Kidney (tissue), 13 donors: ENCODE measurements at regions not wholly inside any gene's neighbourhood (a gene's known extent, or its start where the extent isn't known, plus 50 kb on each side); places are given as distances from the start of the nearest gene placed in this dataset.

Experiments used
- DNase-seq, 5 donors: peaks; one replicate each; pipeline ENCODE4 v3.0.0-alpha.2; 2013 to 2020
- FAIRE-seq: peaks from 2 replicates; lab custom pipeline; 2012; peaks lifted over from hg19 to GRCh38; lab: Jason Lieb, UNC
- H3K27ac ChIP-seq, 2 donors: one replicate each; pipeline ENCODE4 v1.7.0; 2013; ENCODE audit warnings: low read depth in 2 of 2, low read length in 2 of 2, inconsistent platforms in 1 of 2
- H3K27me3 ChIP-seq: one replicate; pipeline ENCODE4 v1.7.1; 2013; ENCODE audit warnings: low read length, inconsistent platforms; ENCODE audit not compliant: control insufficient read depth, insufficient read depth
- H3K36me3 ChIP-seq, 3 donors: one replicate each; pipeline versions ENCODE4 v1.7.0 to v1.7.1; 2013; ENCODE audit warnings: low read length in 3 of 3, control low read depth in 1 of 3, inconsistent platforms in 1 of 3; ENCODE audit not compliant: insufficient read depth in 3 of 3, control insufficient read depth in 2 of 3
- H3K4me1 ChIP-seq, 3 donors: one replicate each; pipeline versions ENCODE4 v1.7.0 to v1.7.1; 2013; ENCODE audit warnings: low read length in 3 of 3, inconsistent platforms in 1 of 3, low read depth in 1 of 3; ENCODE audit not compliant: control insufficient read depth in 2 of 3, insufficient read depth in 2 of 3
- H3K4me3 ChIP-seq, 3 donors: one replicate each; pipeline versions ENCODE4 v1.7.0 to v1.8.1; 2013; ENCODE audit warnings: low read length in 3 of 3, control low read depth in 1 of 3, inconsistent platforms in 1 of 3
- H3K9ac ChIP-seq, 3 donors: one replicate each; pipeline versions ENCODE4 v1.7.0 to v1.7.1; 2013; ENCODE audit warnings: low read length in 3 of 3, control low read depth in 1 of 3, inconsistent platforms in 1 of 3
- H3K9me3 ChIP-seq, 3 donors: one replicate each; pipeline versions ENCODE4 v1.7.0 to v1.7.1; 2013; ENCODE audit warnings: low read length in 3 of 3, control low read depth in 1 of 3, inconsistent platforms in 1 of 3; ENCODE audit not compliant: control insufficient read depth in 2 of 3, insufficient read depth in 1 of 3
- CTCF ChIP-seq: IDR thresholded peaks from 3 replicates; pipeline ENCODE4 v1.5.1; 2012; ENCODE audit warnings: mild to moderate bottlenecking, moderate library complexity, borderline replicate concordance; ENCODE audit not compliant: insufficient read depth; ENCODE audit errors: extremely low read depth
- intact Hi-C: fragments of 100-400 bp; cut with DNase I; formaldehyde crosslinking; loops from one replicate; pipeline ENCODE4 v1.11.1; 2022
- donor health status: control.
- donor health status: control.
- donor health status: control.
- donor health status: control.
- donor health status: control.
- donor health status: DM: yes; HTN: yes; CAD: no.
- donor health status: Normal renal cell carcinoma (clear cell type).

DNA sequence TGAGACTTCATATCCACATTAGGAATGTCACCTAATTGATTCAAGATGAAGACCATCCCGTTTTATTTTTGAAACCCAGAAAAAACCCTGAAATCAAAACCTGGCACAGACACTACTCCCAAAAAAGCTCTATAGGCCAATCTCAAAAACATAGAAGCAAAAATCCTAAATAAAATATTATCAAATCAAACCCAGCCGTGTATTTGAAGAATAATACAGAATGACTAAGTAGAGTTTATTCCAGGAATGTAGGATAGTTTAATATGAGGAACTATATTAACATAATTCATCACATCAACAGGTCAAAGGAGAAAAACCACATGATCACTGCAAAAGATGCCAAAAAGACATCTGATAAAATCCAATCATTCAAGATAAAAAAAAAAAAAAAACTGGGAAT is 167.1 kb downstream of the ACTL7B start:
- Histone ChIP-seq H3K4me1 (no peaks in the 10 kb centered on the region), H3K27me3 (no peaks in the 10 kb centered on the region), H3K9ac (no peak overlapping the region), H3K4me3 (no peak overlapping the region), H3K9me3 (peaks cover 0 to 8% (median 0%) of the 10 kb centered on the region in 3 donors), H3K36me3 (no peaks in the 10 kb centered on the region), H3K27ac (no peak overlapping the region)
- TF ChIP-seq CTCF = no peak
- FAIRE-seq (no peak), DNase-seq (no peak)
- intact Hi-C loops = no loop called here

GRCh38 chr9:108688051-108688450 is 167.7 kb downstream of the ACTL7B start:
- FAIRE-seq (no peak), DNase-seq (no peak)
- Histone ChIP-seq H3K4me1 (no peaks in the 10 kb centered on the region), H3K9me3 (peaks cover 0 to 8% (median 0%) of the 10 kb centered on the region in 3 donors), H3K36me3 (no peaks in the 10 kb centered on the region), H3K9ac (no peak overlapping the region), H3K4me3 (no peak overlapping the region), H3K27ac (no peak overlapping the region), H3K27me3 (no peaks in the 10 kb centered on the region)
- no peak for TF ChIP-seq CTCF
- intact Hi-C loops = no loop called here

DNA sequence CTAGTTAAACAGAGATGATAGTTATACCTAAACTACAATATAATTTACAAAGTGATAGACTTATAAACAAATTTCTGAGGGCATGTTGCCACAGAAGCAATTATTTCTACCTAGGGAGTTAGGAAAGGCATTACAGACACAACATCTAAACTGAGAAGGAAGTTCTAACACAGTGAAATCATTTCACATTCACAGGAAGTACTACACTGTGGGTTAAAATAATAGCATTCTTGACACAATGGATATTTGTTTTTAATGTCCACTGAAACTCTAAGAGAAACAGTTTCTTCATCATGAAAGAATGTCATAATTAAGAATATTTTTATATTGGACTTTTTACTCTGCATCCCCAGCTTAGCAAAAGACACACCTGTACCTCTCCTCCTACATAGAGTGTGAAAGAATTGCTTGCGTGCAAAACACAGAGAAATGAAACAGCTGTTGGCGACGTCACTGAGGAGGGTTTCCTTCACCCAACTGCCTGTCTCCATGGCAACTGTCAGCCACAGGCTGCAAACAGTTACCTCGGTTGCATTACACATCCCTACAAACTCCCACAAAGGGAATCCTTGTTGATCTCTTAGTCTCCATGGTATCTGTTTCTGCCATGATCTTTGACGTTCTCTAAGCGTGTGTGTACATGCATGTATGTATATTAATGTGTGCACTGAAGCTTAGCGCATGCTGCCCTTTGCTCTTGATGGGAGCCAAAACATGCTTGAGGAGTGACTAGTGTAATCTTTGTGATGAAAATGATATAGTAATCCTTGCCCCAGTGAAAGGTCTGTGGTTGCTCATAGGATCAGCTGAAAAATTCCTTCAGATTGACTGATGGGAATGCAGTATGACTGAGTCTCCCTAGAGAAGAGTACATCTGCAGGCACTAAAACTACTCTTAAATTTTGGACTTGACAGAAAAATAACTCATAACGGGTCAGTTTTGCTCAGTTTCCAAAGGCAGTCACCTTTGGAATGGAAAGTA is 168.5 kb downstream of the ACTL7B start:
- no peaks in the 10 kb centered on the region for H3K36me3 ChIP-seq
- H3K27me3 ChIP-seq = no peaks in the 10 kb centered on the region
- H3K9me3 ChIP-seq = peaks cover 0 to 8% (median 0%) of the 10 kb centered on the region in 3 donors
- no peaks in the 10 kb centered on the region for H3K4me1 ChIP-seq
- FAIRE-seq = no peak
- DNase-seq = peak in 4 of 5 donors; percentile 43 to 69 (median 54)
- H3K4me3 ChIP-seq = no peak overlapping the region
- intact Hi-C loops = no loop called here
- H3K9ac ChIP-seq = no peak overlapping the region
- H3K27ac ChIP-seq = no peak overlapping the region
- TF ChIP-seq CTCF = no peak
